ENCODE measurements at regions not wholly inside any gene's neighbourhood (a gene's known extent, or its start where the extent isn't known, plus 50 kb on each side); places are given as distances from the start of the nearest gene placed in this dataset.
A peak's percentile ranks its signal among the peaks of the same experiment; 100 is the strongest.
"Not testable (repeated sequence)": the region's sequence is repeated elsewhere in the genome, so short reads cannot be mapped to it uniquely, and the experiment has no call there.

DNA sequence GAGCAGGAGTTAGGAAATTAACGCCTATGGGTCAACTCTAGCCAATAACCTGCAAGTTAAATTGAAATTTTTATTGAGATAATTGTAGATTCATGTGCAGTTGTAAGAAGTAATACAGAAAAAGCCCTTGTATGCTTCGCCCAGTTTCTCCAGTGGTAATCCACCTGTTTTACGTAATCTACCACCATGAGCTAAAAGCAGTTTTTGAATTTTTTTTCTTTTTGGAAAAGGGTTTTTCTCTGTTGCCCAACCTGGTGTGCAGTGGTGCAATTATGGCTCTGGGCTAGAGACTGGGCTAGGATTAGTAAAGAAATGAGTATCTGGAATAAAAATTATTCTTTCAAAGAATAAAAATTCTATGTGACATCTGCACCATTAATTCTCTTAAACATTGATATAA, 116.2 kb downstream of the ZFP64 start:
- FAIRE-seq, result no peak
- no peak for DNase-seq (ENCODE audit: insufficient read length, low spot score)
- no peak for TF ChIP-seq CTCF (IDR thresholded peaks at IDR 0.05; ENCODE audit: insufficient read depth, missing control alignments)

DNA sequence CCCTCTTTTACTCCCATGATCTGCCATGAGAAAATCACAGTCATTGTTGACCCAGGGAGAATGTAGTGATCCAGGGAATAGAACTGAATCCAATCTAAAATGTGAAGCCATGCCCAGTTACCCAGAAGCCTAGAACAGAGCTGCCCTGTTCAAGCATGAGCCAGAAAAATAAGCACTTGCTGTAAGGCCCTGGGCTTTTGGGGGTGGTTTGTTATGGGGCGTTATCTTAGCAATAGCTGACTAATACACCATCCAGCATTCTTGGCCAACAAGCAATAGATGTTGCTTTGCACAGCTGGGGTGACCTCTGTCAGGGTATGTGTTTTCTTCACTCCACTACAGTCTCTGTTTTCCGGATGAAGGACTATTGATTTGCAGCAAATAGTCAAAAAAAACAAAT, 120.4 kb downstream of the ZFP64 start:
- FAIRE-seq, result no peak
- no peak for DNase-seq (ENCODE audit: insufficient read length, low spot score)
- TF ChIP-seq CTCF (IDR thresholded peaks at IDR 0.05; ENCODE audit: insufficient read depth, missing control alignments), result no peak

GRCh38 chr20:52064931-52065330, 126.6 kb downstream of the ZFP64 start:
- FAIRE-seq (no peak), DNase-seq (ENCODE audit: insufficient read length, low spot score) (no peak)
- no peak for TF ChIP-seq CTCF (IDR thresholded peaks at IDR 0.05; ENCODE audit: insufficient read depth, missing control alignments)

DNA sequence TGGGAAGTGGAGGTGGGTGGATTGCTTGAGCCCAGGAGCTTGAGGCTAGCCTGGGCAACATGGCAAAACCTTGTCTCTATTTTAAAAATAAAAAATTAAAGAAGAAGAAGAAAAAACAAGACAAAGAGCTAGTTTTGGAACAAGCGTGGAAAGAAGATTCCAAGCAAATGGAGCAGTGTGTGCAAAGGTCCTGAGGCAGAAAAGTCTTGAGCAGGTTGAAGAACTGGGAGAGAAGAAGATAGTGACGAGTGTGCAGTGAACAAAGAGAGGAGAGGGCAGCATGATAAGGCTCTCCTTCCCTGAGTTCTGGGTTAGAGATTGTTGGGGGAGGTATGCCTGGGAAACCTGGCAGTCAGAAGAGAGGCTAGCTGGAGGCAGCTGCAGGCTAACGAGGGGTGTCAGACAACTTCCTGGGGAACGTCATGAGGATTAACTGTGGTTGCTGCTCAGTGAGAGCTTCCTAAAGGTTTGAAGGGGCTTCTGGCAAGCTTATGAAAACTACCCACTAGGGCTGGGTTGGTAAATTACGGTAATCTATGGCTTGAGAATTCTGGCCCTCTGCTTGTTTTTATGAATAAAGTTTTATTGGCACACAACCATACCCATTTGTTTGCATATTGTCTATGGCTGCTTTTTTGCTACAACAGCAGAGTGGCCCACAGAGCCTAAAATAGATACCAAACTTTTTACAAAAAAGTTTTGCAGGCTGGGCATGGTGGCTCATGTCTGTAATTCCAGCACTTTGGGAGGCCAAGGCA, 128.9 kb downstream of the ZFP64 start:
- no peak for FAIRE-seq
- DNase-seq (ENCODE audit: insufficient read length, low spot score), result no peak
- no peak for TF ChIP-seq CTCF (IDR thresholded peaks at IDR 0.05; ENCODE audit: insufficient read depth, missing control alignments)

- no peak for FAIRE-seq
- peak; percentile 46 for TF ChIP-seq CTCF (IDR thresholded peaks at IDR 0.05; ENCODE audit: insufficient read depth, missing control alignments)
- DNase-seq (ENCODE audit: insufficient read length, low spot score), result no peak
Measured at GRCh38 chr20:52060794-52061714, 130.5 kb downstream of the ZFP64 start.

- DNase-seq (ENCODE audit: insufficient read length, low spot score); FAIRE-seq: not testable (repeated sequence)
Measured at GRCh38 chr20:52057133-52057532, 134.4 kb downstream of the ZFP64 start.

- DNase-seq (ENCODE audit: insufficient read length, low spot score), result no peak
- TF ChIP-seq CTCF (IDR thresholded peaks at IDR 0.05; ENCODE audit: insufficient read depth, missing control alignments), result no peak
- FAIRE-seq, result no peak
Measured at GRCh38 chr20:52056203-52057062, 135.1 kb downstream of the ZFP64 start.
